ENCODE measurements at regions not wholly inside any gene's neighbourhood (a gene's known extent, or its start where the extent isn't known, plus 50 kb on each side); places are given as distances from the start of the nearest gene placed in this dataset.
"Not testable (repeated sequence)": the region's sequence is repeated elsewhere in the genome, so short reads cannot be mapped to it uniquely, and the experiment has no call there.

- 40 to 82% (median 72%) methylated on average over 1 to 4 of the region's 4 CpGs; no CpG with 5 or more reads in 3 of the 10 experiments for WGBS, 10 experiments
- no peaks in the 10 kb centered on the region for H3K4me1 ChIP-seq (replicated peaks in 1 of 2)
- H3K4me3 ChIP-seq, result no peak overlapping the region
- no peak for ATAC-seq (replicated peaks in 6 of 8)
- H3K27ac ChIP-seq, result no peak overlapping the region
- in situ Hi-C loops (cut with MboI; ENCODE audit: low pct_unique_long_range_greater_than_20kb in 2 of 9, low sequenced_read_pairs in 9 of 9, unreplicated experiment in 9 of 9), result no loop called here
These were observed 75.1 kb downstream of the TEX35 start for GRCh38 chr1:178587975-178588374.

GRCh38 chr1:178589042-178589441 lies 76.1 kb downstream of the TEX35 start:
- in situ Hi-C loops (cut with MboI; ENCODE audit: low pct_unique_long_range_greater_than_20kb in 2 of 9, low sequenced_read_pairs in 9 of 9, unreplicated experiment in 9 of 9); H3K27ac ChIP-seq; H3K4me1 ChIP-seq (replicated peaks in 1 of 2); ATAC-seq (replicated peaks in 6 of 8); H3K4me3 ChIP-seq: not testable (repeated sequence)
- 20 to 100% (median 57%) methylated on average over 1 to 3 of the region's 3 CpGs; no CpG with 5 or more reads in 1 of the 10 experiments for WGBS, 10 experiments

- in situ Hi-C loops (cut with MboI; ENCODE audit: low pct_unique_long_range_greater_than_20kb in 2 of 9, low sequenced_read_pairs in 9 of 9, unreplicated experiment in 9 of 9); H3K4me3 ChIP-seq; H3K27ac ChIP-seq; H3K4me1 ChIP-seq (replicated peaks in 1 of 2); ATAC-seq (replicated peaks in 6 of 8): not testable (repeated sequence)
- 0 to 100% (median 91%) methylated on average over 1 of the region's 1 CpG; no CpG with 5 or more reads in 3 of the 10 experiments for WGBS, 10 experiments
These were observed 78.9 kb downstream of the TEX35 start for GRCh38 chr1:178591811-178592210.

- peak in 3 of 8 experiments; percentile 32 to 59 (median 48) for ATAC-seq (replicated peaks in 6 of 8)
- peaks cover 0 to 9% of the 10 kb centered on the region in 2 donors for H3K4me1 ChIP-seq (replicated peaks in 1 of 2)
- H3K4me3 ChIP-seq, result no peak overlapping the region
- no peak overlapping the region for H3K27ac ChIP-seq
- in situ Hi-C loops (cut with MboI; ENCODE audit: low pct_unique_long_range_greater_than_20kb in 2 of 9, low sequenced_read_pairs in 9 of 9, unreplicated experiment in 9 of 9), result no loop called here
These were observed 80.6 kb downstream of the TEX35 start for GRCh38 chr1:178593515-178593914.

GRCh38 chr1:178594133-178594532 lies 81.2 kb downstream of the TEX35 start:
- H3K4me3 ChIP-seq, result no peak overlapping the region
- no peak for ATAC-seq (replicated peaks in 6 of 8)
- no peak overlapping the region for H3K27ac ChIP-seq
- in situ Hi-C loops (cut with MboI; ENCODE audit: low pct_unique_long_range_greater_than_20kb in 2 of 9, low sequenced_read_pairs in 9 of 9, unreplicated experiment in 9 of 9), result no loop called here
- peaks cover 0 to 9% of the 10 kb centered on the region in 2 donors for H3K4me1 ChIP-seq (replicated peaks in 1 of 2)
- 0 to 100% (median 92%) methylated on average over 1 to 5 of the region's 5 CpGs; no CpG with 5 or more reads in 2 of the 10 experiments for WGBS, 10 experiments

GRCh38 chr1:178595491-178595890 lies 82.6 kb downstream of the TEX35 start:
- no peak overlapping the region for H3K4me3 ChIP-seq
- no peak overlapping the region for H3K27ac ChIP-seq
- no peak for ATAC-seq (replicated peaks in 6 of 8)
- peaks cover 0 to 9% of the 10 kb centered on the region in 2 donors for H3K4me1 ChIP-seq (replicated peaks in 1 of 2)
- WGBS, 10 experiments, result 91 to 100% (median 98%) methylated on average over 1 to 6 of the region's 6 CpGs; no CpG with 5 or more reads in 4 of the 10 experiments
- in situ Hi-C loops (cut with MboI; ENCODE audit: low pct_unique_long_range_greater_than_20kb in 2 of 9, low sequenced_read_pairs in 9 of 9, unreplicated experiment in 9 of 9), result no loop called here

GRCh38 chr1:178599087-178599486 lies 86.2 kb downstream of the TEX35 start:
- H3K4me1 ChIP-seq (replicated peaks in 1 of 2), result peaks cover 0 to under 1% of the 10 kb centered on the region in 2 donors
- ATAC-seq (replicated peaks in 6 of 8), result no peak
- no peak overlapping the region for H3K27ac ChIP-seq
- 0 to 100% (median 83%) methylated on average over 1 to 4 of the region's 4 CpGs; no CpG with 5 or more reads in 2 of the 10 experiments for WGBS, 10 experiments
- in situ Hi-C loops (cut with MboI; ENCODE audit: low pct_unique_long_range_greater_than_20kb in 2 of 9, low sequenced_read_pairs in 9 of 9, unreplicated experiment in 9 of 9), result no loop called here
- H3K4me3 ChIP-seq, result no peak overlapping the region

GRCh38 chr1:178599745-178600144 lies 86.8 kb downstream of the TEX35 start:
- Histone ChIP-seq H3K4me3 (no peak overlapping the region), H3K27ac (no peak overlapping the region), H3K4me1 (replicated peaks in 1 of 2) (no peaks in the 10 kb centered on the region)
- 14 to 60% (median 43%) methylated on average over 1 of the region's 1 CpG; no CpG with 5 or more reads in 7 of the 10 experiments for WGBS, 10 experiments
- in situ Hi-C loops (cut with MboI; ENCODE audit: low pct_unique_long_range_greater_than_20kb in 2 of 9, low sequenced_read_pairs in 9 of 9, unreplicated experiment in 9 of 9), result no loop called here
- ATAC-seq (replicated peaks in 6 of 8), result no peak

- Histone ChIP-seq H3K4me3 (no peak overlapping the region), H3K4me1 (replicated peaks in 1 of 2) (no peaks in the 10 kb centered on the region), H3K27ac (no peak overlapping the region)
- in situ Hi-C loops (cut with MboI; ENCODE audit: low pct_unique_long_range_greater_than_20kb in 2 of 9, low sequenced_read_pairs in 9 of 9, unreplicated experiment in 9 of 9), result no loop called here
- ATAC-seq (replicated peaks in 6 of 8), result peak in 2 of 8 experiments; percentile 28 to 53
- 43 to 100% (median 87%) methylated on average over 1 to 5 of the region's 5 CpGs; no CpG with 5 or more reads in 1 of the 10 experiments for WGBS, 10 experiments
These were observed 91.0 kb downstream of the TEX35 start for GRCh38 chr1:178603926-178604325.

GRCh38 chr1:178606839-178607238 lies 93.9 kb downstream of the TEX35 start:
- Histone ChIP-seq H3K27ac (no peak overlapping the region), H3K4me1 (replicated peaks in 1 of 2) (no peaks in the 10 kb centered on the region), H3K4me3 (no peak overlapping the region)
- WGBS, 10 experiments, result 80 to 100% (median 100%) methylated on average over 1 to 2 of the region's 2 CpGs; no CpG with 5 or more reads in 5 of the 10 experiments
- ATAC-seq (replicated peaks in 6 of 8), result no peak
- in situ Hi-C loops (cut with MboI; ENCODE audit: low pct_unique_long_range_greater_than_20kb in 2 of 9, low sequenced_read_pairs in 9 of 9, unreplicated experiment in 9 of 9), result no loop called here

GRCh38 chr1:178607718-178608408 lies 95.0 kb downstream of the TEX35 start:
- WGBS, 10 experiments, result 62 to 100% (median 87%) methylated on average over 1 to 6 of the region's 6 CpGs; no CpG with 5 or more reads in 2 of the 10 experiments
- Histone ChIP-seq H3K4me3 (no peak overlapping the region), H3K4me1 (replicated peaks in 1 of 2) (no peaks in the 10 kb centered on the region), H3K27ac (no peak overlapping the region)
- in situ Hi-C loops (cut with MboI; ENCODE audit: low pct_unique_long_range_greater_than_20kb in 2 of 9, low sequenced_read_pairs in 9 of 9, unreplicated experiment in 9 of 9), result no loop called here
- ATAC-seq (replicated peaks in 6 of 8), result peak in 2 of 8 experiments; percentile 11 to 36

- in situ Hi-C loops (cut with MboI; ENCODE audit: low pct_unique_long_range_greater_than_20kb in 2 of 9, low sequenced_read_pairs in 9 of 9, unreplicated experiment in 9 of 9), result no loop called here
- no peak overlapping the region for H3K27ac ChIP-seq
- peak in 1 of 8 experiments; percentile 14 for ATAC-seq (replicated peaks in 6 of 8)
- no peak overlapping the region for H3K4me3 ChIP-seq
- no peaks in the 10 kb centered on the region for H3K4me1 ChIP-seq (replicated peaks in 1 of 2)
- WGBS, 10 experiments, result 5 to 100% (median 89%) methylated on average over 1 to 2 of the region's 2 CpGs; no CpG with 5 or more reads in 1 of the 10 experiments
These were observed 96.1 kb downstream of the TEX35 start for GRCh38 chr1:178609015-178609414.

- H3K27ac ChIP-seq; H3K4me3 ChIP-seq; H3K4me1 ChIP-seq (replicated peaks in 1 of 2); in situ Hi-C loops (cut with MboI; ENCODE audit: low pct_unique_long_range_greater_than_20kb in 2 of 9, low sequenced_read_pairs in 9 of 9, unreplicated experiment in 9 of 9): not testable (repeated sequence)
- whole genome bisulfite sequencing, 10 experiments, result 0 to 96% (median 63%) methylated on average over 2 to 10 of the region's 10 CpGs; no CpG with 5 or more reads in 1 of the 10 experiments
- ATAC-seq (replicated peaks in 6 of 8), result peak in 2 of 8 experiments; percentile 42 to 67
These were observed 97.9 kb downstream of the TEX35 start for GRCh38 chr1:178610690-178611410.
